ENCODE measurements at regions not wholly inside any gene's neighbourhood (a gene's known extent, or its start where the extent isn't known, plus 50 kb on each side); places are given as distances from the start of the nearest gene placed in this dataset.

GRCh38 chr3:79818015-79818414, 50.2 kb upstream of the ROBO1 start:
- no peak for DNase-seq
